ENCODE measurements at regions not wholly inside any gene's neighbourhood (a gene's known extent, or its start where the extent isn't known, plus 50 kb on each side); places are given as distances from the start of the nearest gene placed in this dataset.

- TF ChIP-seq CTCF (IDR thresholded peaks at IDR 0.05 in 4 of 5, conservative IDR thresholded peaks at IDR 0.05 in 1 of 5), result no peak
- TF ChIP-seq POLR2A (IDR thresholded peaks at IDR 0.05), result no peak
Measured at GRCh38 chr4:18531731-18532130, 510.2 kb upstream of the LCORL start.

Measured in gastrocnemius medialis (tissue), 4 donors.